NB4 (cell line): ENCODE measurements at regions not wholly inside any gene's neighbourhood (a gene's known extent, or its start where the extent isn't known, plus 50 kb on each side); places are given as distances from the start of the nearest gene placed in this dataset.
A peak's percentile ranks its signal among the peaks of the same experiment; 100 is the strongest.

Experiments
- DNase-seq: peaks from one replicate; pipeline ENCODE4 v3.0.0; 2010; ENCODE audit warnings: low read depth
- H3K4me3 ChIP-seq: one replicate; pipeline ENCODE4 v1.5.1; 2011; ENCODE audit warnings: mild to moderate bottlenecking, low read depth, low read length, moderate library complexity
- MAX ChIP-seq: IDR thresholded peaks from 2 replicates; pipeline ENCODE4 v1.6.1; 2011; ENCODE audit warnings: low read depth, low read length
- TF ChIP-seq, protein P1 (sequence below): IDR thresholded peaks from one replicate; pipeline ENCODE4 v1.5.1; 2012; ENCODE audit warnings: low read depth, low read length

GRCh38 chr6:10465629-10466499, 51.0 kb upstream of the TFAP2A start:
- TF ChIP-seq, protein P1, sequence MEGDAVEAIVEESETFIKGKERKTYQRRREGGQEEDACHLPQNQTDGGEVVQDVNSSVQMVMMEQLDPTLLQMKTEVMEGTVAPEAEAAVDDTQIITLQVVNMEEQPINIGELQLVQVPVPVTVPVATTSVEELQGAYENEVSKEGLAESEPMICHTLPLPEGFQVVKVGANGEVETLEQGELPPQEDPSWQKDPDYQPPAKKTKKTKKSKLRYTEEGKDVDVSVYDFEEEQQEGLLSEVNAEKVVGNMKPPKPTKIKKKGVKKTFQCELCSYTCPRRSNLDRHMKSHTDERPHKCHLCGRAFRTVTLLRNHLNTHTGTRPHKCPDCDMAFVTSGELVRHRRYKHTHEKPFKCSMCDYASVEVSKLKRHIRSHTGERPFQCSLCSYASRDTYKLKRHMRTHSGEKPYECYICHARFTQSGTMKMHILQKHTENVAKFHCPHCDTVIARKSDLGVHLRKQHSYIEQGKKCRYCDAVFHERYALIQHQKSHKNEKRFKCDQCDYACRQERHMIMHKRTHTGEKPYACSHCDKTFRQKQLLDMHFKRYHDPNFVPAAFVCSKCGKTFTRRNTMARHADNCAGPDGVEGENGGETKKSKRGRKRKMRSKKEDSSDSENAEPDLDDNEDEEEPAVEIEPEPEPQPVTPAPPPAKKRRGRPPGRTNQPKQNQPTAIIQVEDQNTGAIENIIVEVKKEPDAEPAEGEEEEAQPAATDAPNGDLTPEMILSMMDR = peak; percentile 71
- no peak for TF ChIP-seq MAX
- DNase-seq = peak; percentile 69
- no peak overlapping the region for H3K4me3 ChIP-seq
